Activated naive CD8-positive, alpha-beta T cell treated with anti-CD3 and anti-CD28 coated beads for 36 hours (primary cell): ENCODE measurements at regions not wholly inside any gene's neighbourhood (a gene's known extent, or its start where the extent isn't known, plus 50 kb on each side); places are given as distances from the start of the nearest gene placed in this dataset.
"Not testable (repeated sequence)": the region's sequence is repeated elsewhere in the genome, so short reads cannot be mapped to it uniquely, and the experiment has no call there.

Experiments
- DNase-seq: peaks from one replicate; pipeline ENCODE4 v3.0.0; 2021
- H3K27ac Mint-ChIP-seq: one replicate; pipeline ENCODE4 v1.8.0; 2022; ENCODE audit warnings: mild to moderate bottlenecking, moderate library complexity, mixed read lengths
- H3K27me3 Mint-ChIP-seq: one replicate; pipeline ENCODE4 v1.8.0; 2022; ENCODE audit warnings: mild to moderate bottlenecking, mixed read lengths
- H3K36me3 Mint-ChIP-seq: one replicate; pipeline ENCODE4 v1.8.0; 2021; ENCODE audit warnings: mild to moderate bottlenecking, mixed read lengths
- H3K4me1 Mint-ChIP-seq: one replicate; pipeline ENCODE4 v1.8.0; 2021; ENCODE audit warnings: mixed read lengths
- H3K4me3 Mint-ChIP-seq: one replicate; pipeline ENCODE4 v1.8.0; 2022; ENCODE audit warnings: mild to moderate bottlenecking, moderate library complexity, mixed read lengths
- H3K9me3 Mint-ChIP-seq: one replicate; pipeline ENCODE4 v1.8.0; 2022; ENCODE audit warnings: mixed read lengths

- Mint-ChIP-seq H3K27me3 (no peaks in the 10 kb centered on the region), H3K27ac (no peak overlapping the region), H3K9me3 (peaks cover 10% of the 10 kb centered on the region), H3K4me1 (no peaks in the 10 kb centered on the region), H3K36me3 (no peaks in the 10 kb centered on the region), H3K4me3 (no peak overlapping the region)
- DNase-seq, result no peak
Observed at GRCh38 chr2:21895200-21895599, 771.4 kb downstream of the TDRD15 start.

GRCh38 chr2:21908712-21909380 lies 785.1 kb downstream of the TDRD15 start:
- H3K27ac Mint-ChIP-seq, H3K4me1 Mint-ChIP-seq, H3K9me3 Mint-ChIP-seq, H3K27me3 Mint-ChIP-seq, H3K36me3 Mint-ChIP-seq, H3K4me3 Mint-ChIP-seq, DNase-seq: not testable (repeated sequence)

DNA sequence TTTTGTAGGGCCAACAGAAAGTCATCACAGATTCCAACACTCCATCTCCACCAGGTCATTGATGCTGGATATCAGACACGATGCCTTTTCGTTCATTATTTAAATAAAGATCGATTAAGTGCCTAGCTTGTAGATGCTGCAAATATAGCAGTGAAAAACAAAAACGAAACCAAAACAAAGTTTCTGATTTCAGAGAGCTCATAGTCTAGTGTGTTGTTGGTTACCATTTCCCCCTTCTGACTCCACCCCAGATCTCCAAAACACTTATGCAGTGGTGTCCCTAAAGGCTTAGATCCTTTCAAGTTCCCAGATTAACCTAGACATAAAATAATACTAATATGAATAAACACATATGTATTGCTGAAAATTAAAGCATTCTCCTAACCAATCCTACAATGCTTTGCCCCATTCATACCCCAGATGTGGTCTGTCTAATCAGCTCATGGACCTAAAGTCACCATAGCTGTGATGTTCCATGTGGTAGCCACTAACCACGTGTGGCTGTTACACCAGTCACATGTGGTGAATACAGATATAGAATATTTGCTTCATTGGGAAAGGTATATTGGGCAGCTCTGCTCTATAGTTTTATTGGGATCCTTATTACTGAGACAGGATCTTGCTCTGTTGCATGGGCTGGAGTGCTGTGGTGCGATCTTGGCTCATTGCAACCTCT lies 787.2 kb downstream of the TDRD15 start:
- no peaks in the 10 kb centered on the region for H3K36me3 Mint-ChIP-seq
- DNase-seq, result no peak
- H3K9me3 Mint-ChIP-seq, result peaks cover 4% of the 10 kb centered on the region
- H3K27ac Mint-ChIP-seq, result no peak overlapping the region
- H3K27me3 Mint-ChIP-seq, result no peaks in the 10 kb centered on the region
- H3K4me3 Mint-ChIP-seq, result no peak overlapping the region
- no peaks in the 10 kb centered on the region for H3K4me1 Mint-ChIP-seq

GRCh38 chr2:21912405-21912804 lies 788.6 kb downstream of the TDRD15 start:
- Mint-ChIP-seq H3K9me3 (peaks cover 2% of the 10 kb centered on the region), H3K4me3 (no peak overlapping the region), H3K4me1 (no peaks in the 10 kb centered on the region), H3K27ac (no peak overlapping the region), H3K27me3 (no peaks in the 10 kb centered on the region), H3K36me3 (no peaks in the 10 kb centered on the region)
- DNase-seq, result no peak

- Mint-ChIP-seq H3K4me3 (no peak overlapping the region), H3K27me3 (no peaks in the 10 kb centered on the region), H3K36me3 (no peaks in the 10 kb centered on the region), H3K27ac (no peak overlapping the region), H3K9me3 (peaks cover 2% of the 10 kb centered on the region), H3K4me1 (no peaks in the 10 kb centered on the region)
- DNase-seq, result no peak
Observed at GRCh38 chr2:21915201-21915600, 791.4 kb downstream of the TDRD15 start.

DNA sequence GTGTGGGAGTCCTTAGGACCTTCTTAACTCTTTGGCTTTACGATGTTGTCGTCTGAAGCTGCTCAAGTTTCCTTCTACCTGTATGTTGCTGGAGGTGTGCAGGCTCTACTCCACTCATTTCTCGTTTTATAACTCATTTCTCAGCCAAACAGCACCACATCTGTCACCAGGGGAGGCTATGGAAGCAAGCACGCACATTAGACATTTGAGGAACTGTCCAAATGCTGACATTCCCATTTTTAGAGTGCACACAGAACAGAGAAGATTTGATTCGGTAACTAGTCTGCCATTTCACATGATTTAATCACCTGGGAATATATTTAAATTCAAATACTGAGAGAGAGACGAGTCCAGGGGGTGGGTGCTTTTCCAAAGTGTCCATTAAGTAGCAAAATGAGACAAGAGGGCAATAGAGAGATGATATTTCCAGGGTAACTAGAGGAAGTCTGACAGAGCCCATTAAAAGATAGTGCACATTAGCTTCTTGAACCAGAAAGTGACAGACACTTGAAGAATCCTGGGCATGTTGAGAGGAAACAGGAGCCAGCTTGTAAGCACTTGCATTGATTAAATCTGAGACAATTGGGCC lies 793.3 kb downstream of the TDRD15 start:
- Mint-ChIP-seq H3K36me3 (no peaks in the 10 kb centered on the region), H3K27ac (no peak overlapping the region), H3K9me3 (no peaks in the 10 kb centered on the region), H3K4me3 (no peak overlapping the region), H3K27me3 (no peaks in the 10 kb centered on the region), H3K4me1 (no peaks in the 10 kb centered on the region)
- DNase-seq, result no peak

DNA sequence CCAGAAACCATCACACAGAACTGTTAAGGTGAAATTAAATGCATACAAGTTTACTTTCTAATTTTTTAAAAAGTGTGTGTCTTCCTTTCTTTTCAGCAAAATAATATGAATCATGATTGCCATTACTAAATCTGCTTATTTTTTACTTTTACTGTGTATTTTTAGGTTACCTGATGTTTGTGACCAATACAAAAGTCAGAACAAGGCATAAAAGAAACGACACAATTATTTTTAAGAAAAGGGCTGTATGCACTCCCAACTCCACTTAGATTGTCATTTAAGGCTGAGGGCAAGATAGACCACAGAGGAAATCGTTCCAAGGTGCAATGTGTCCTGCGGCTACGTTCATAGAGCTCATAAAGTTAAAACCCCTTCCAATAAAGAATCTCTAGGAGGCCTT lies 797.0 kb downstream of the TDRD15 start:
- no peaks in the 10 kb centered on the region for H3K36me3 Mint-ChIP-seq
- H3K4me1 Mint-ChIP-seq, result no peaks in the 10 kb centered on the region
- no peak for DNase-seq
- no peak overlapping the region for H3K4me3 Mint-ChIP-seq
- H3K27me3 Mint-ChIP-seq, result no peaks in the 10 kb centered on the region
- H3K27ac Mint-ChIP-seq, result no peak overlapping the region
- peaks cover 8% of the 10 kb centered on the region for H3K9me3 Mint-ChIP-seq

GRCh38 chr2:21924640-21925285 lies 801.0 kb downstream of the TDRD15 start:
- no peaks in the 10 kb centered on the region for H3K27me3 Mint-ChIP-seq
- no peaks in the 10 kb centered on the region for H3K36me3 Mint-ChIP-seq
- no peak overlapping the region for H3K27ac Mint-ChIP-seq
- H3K4me1 Mint-ChIP-seq, result no peaks in the 10 kb centered on the region
- DNase-seq, result no peak
- H3K9me3 Mint-ChIP-seq, result peaks cover 9% of the 10 kb centered on the region
- H3K4me3 Mint-ChIP-seq, result no peak overlapping the region

GRCh38 chr2:21928292-21928691 lies 804.5 kb downstream of the TDRD15 start:
- Mint-ChIP-seq H3K27me3 (no peaks in the 10 kb centered on the region), H3K4me1 (no peaks in the 10 kb centered on the region), H3K27ac (no peak overlapping the region), H3K4me3 (no peak overlapping the region), H3K36me3 (no peaks in the 10 kb centered on the region), H3K9me3 (peaks cover 6% of the 10 kb centered on the region)
- no peak for DNase-seq

- no peaks in the 10 kb centered on the region for H3K4me1 Mint-ChIP-seq
- no peak for DNase-seq
- H3K27me3 Mint-ChIP-seq, result no peaks in the 10 kb centered on the region
- peaks cover 2% of the 10 kb centered on the region for H3K9me3 Mint-ChIP-seq
- no peak overlapping the region for H3K4me3 Mint-ChIP-seq
- no peaks in the 10 kb centered on the region for H3K36me3 Mint-ChIP-seq
- H3K27ac Mint-ChIP-seq, result no peak overlapping the region
Observed at GRCh38 chr2:21930226-21930625, 806.5 kb downstream of the TDRD15 start.

DNA sequence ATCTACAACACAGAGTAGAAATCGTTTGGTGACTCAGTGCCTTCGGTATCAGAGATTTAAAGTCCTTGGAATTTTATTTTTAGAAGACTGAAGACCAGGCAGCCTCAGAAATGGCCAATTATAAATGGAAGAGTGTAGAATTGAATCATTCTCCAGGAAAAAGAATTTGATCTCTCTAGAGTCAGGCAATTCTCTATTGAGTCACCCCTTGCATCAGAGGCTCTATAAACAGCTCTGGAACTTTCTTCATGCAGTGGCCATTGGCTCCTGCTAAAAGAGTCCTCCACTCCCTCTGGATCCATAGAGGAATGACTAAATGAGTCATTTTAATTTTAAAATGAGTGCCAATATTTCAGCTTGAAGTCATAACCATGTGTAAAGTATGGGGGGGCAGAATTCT lies 816.2 kb downstream of the TDRD15 start:
- Mint-ChIP-seq H3K27ac (no peak overlapping the region), H3K36me3 (no peaks in the 10 kb centered on the region), H3K4me1 (no peaks in the 10 kb centered on the region), H3K4me3 (no peak overlapping the region), H3K9me3 (peaks cover 2% of the 10 kb centered on the region), H3K27me3 (no peaks in the 10 kb centered on the region)
- no peak for DNase-seq

GRCh38 chr2:21944536-21944935 lies 820.8 kb downstream of the TDRD15 start:
- no peak overlapping the region for H3K4me3 Mint-ChIP-seq
- DNase-seq, result no peak
- H3K27ac Mint-ChIP-seq, result no peak overlapping the region
- no peaks in the 10 kb centered on the region for H3K4me1 Mint-ChIP-seq
- H3K9me3 Mint-ChIP-seq, result no peaks in the 10 kb centered on the region
- no peaks in the 10 kb centered on the region for H3K27me3 Mint-ChIP-seq
- H3K36me3 Mint-ChIP-seq, result no peaks in the 10 kb centered on the region

- no peaks in the 10 kb centered on the region for H3K27me3 Mint-ChIP-seq
- H3K4me3 Mint-ChIP-seq, result no peak overlapping the region
- H3K36me3 Mint-ChIP-seq, result no peaks in the 10 kb centered on the region
- H3K9me3 Mint-ChIP-seq, result no peaks in the 10 kb centered on the region
- no peaks in the 10 kb centered on the region for H3K4me1 Mint-ChIP-seq
- H3K27ac Mint-ChIP-seq, result no peak overlapping the region
- DNase-seq, result no peak
Observed at GRCh38 chr2:21945658-21946057, 821.9 kb downstream of the TDRD15 start.

DNA sequence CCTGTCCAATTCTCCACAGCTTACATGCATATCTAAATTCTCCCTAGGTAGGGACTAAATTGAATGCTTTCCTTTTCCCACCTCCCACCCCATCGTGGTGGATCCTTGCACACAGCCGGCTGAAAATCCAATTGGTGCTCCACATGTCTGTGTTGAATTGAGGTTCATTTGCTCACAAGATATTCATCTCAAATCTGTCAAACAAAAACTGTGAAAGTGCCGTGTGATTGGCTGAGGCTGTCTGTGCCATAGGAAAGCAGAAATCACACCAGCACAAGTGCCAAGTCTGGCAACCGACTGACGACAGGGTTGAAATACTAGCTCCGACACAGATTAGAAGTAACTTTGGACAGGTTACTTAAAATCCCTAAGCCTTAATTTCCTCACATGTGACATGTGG lies 823.3 kb downstream of the TDRD15 start:
- Mint-ChIP-seq H3K27me3 (no peaks in the 10 kb centered on the region), H3K4me3 (no peak overlapping the region), H3K4me1 (no peaks in the 10 kb centered on the region), H3K9me3 (no peaks in the 10 kb centered on the region), H3K36me3 (no peaks in the 10 kb centered on the region), H3K27ac (no peak overlapping the region)
- no peak for DNase-seq

DNA sequence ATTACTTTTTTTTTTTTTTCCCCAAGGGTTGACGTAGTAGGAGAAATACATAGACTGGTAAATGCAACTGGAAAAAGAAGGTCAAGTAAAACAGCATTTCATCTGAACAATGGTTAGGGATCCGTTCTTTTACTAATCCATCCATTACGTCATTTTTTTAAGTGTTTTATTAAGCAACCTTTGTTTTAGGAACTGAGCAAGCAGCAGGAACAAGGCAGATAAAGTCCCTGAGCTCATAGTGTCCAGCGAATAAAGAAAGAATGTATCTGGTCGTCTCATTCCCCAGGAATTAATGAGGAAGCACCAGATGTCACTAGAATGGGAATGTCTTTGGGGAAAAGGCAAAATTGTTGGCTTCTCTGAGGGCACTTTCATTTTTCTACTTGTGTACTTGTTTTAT lies 842.4 kb downstream of the TDRD15 start:
- Mint-ChIP-seq H3K27ac (no peak overlapping the region), H3K36me3 (no peaks in the 10 kb centered on the region), H3K4me1 (no peaks in the 10 kb centered on the region), H3K4me3 (no peak overlapping the region), H3K27me3 (no peaks in the 10 kb centered on the region), H3K9me3 (no peaks in the 10 kb centered on the region)
- no peak for DNase-seq
